ENCODE measurements at regions not wholly inside any gene's neighbourhood (a gene's known extent, or its start where the extent isn't known, plus 50 kb on each side); places are given as distances from the start of the nearest gene placed in this dataset.

DNA sequence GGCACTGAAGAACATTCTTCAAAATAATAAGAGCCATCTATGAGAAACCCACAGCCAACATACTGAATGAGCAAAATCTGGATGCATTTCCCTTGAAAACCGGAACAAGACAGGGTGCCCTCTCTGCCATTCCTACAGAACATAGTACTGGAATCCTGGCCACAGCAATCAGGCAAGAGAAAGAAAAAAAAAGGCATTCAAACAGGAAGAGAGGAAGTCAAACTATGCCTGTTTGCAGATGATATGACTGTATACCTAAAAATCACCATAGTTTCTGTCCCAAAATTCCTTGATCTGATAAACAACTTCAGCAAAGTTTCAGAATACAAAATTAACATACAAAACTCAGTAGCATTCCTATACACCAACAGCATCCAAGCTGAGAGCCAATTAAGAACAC lies 119.5 kb upstream of the PARD3B start:
- no peak for DNase-seq (ENCODE audit: low read depth, low spot score)

DNA sequence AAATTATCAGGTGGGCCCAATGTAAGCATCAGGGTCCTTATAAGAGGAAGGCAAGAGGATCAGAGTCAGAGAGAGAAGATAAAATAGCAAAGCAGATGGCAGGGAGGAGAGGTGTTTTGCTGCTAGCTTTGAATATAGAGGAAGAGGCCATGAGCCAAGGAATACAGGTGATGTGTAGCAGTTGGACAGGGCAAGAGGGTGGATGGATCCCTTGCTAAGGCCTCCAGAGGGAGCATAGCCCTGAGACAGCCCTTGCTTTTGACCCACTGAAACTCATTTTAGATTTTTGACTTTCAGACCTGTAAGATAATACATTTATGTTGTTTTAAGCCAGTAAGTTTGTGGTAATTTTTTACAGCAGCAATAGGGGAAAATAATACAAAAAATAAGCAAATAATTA lies 116.6 kb upstream of the PARD3B start:
- DNase-seq (ENCODE audit: low read depth, low spot score), result no peak

DNA sequence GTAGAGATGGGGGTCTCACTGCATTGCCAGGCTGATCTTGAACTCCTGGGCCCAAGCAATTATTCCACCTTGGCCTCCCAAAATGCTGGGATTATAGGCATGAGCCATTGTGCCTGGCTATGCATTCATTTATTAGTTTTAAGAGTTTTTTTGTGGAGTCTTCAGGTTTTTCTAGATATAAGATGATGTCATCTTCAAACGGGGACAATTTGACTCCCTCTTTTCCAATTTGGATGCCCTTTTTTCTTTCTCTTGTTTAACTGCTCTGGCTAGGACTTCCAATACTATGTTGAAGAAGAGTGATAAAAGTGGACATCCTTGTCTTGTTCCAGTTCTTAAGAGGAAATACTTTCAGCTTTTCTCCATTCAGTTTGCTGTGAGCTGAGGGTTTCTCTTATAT lies 113.7 kb upstream of the PARD3B start:
- DNase-seq (ENCODE audit: low read depth, low spot score), result no peak

DNA sequence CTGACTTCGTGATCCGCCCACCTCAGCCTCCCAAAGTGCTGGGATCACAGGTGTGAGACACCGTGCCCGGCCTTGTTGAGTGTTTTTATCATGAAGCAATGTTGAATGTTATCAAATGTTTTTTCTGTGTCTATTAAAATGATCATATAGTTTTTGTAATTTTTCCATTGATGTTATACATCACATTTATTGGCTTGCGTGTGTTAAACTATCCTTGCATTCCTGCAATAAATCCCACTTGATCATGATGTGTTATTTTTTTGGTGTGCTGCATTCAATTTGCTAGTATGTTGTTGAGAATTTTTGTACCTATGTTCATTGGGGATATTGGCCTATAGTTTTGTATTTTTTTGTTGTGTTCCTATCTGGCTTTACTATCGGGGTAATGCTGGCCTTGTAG lies 113.1 kb upstream of the PARD3B start:
- DNase-seq (ENCODE audit: low read depth, low spot score), result no peak

DNA sequence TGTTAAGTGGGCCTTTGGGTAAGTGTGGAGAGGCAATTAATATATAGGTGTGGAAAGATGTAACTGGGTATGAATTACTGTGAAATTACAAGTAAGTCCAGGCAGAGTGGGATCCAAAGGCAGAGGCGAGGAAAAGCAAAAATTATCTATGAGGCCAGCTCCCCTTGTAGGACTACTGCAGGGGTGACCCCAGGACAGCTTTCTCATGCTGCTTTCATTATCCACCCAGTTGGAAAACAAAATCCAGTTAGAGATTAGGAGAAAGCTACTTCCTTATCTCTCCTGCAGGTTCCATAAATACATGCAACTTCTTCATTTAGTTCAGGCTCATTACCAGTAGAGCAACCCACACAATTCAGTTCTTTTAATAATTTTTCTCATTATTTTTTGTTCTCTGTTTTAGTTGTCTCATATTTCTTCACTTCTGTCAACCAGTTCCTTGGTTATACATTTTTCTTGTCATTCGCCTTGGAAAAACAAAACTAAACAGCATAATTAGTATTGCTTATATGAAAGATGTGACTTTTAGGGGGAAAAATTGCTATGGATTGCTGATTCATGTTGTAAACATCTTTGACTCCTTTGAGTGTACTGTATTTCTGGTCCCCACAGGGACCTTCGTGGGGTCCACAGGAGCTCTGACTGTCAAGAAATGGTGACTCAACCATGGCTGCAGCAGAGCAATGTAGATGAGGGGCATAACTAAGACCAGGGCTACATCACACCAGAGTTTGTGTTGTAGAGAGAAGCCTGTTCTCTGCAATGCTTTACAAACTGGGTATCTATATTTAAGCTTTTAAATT lies 110.4 kb upstream of the PARD3B start:
- no peak for DNase-seq (ENCODE audit: low read depth, low spot score)

DNA sequence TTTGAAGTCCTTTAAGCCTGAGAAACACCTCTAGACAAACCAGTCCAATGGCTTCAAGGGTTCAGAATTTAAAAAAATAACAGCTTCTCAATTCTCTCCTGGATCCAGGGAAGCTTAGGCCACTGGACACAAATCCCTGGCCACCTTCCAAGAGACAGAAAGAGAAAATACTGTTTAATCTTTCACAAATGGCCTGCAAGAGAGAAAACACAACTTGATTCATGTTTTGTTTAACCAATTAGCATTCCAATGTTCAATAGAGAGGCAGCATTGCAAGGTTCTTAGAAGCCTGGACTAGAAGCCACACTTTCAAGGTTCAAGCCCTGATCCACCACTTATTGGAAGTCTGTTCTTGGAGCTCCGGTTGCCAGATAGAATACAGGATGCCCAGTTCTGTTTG lies 109.0 kb upstream of the PARD3B start:
- no peak for DNase-seq (ENCODE audit: low read depth, low spot score)

DNA sequence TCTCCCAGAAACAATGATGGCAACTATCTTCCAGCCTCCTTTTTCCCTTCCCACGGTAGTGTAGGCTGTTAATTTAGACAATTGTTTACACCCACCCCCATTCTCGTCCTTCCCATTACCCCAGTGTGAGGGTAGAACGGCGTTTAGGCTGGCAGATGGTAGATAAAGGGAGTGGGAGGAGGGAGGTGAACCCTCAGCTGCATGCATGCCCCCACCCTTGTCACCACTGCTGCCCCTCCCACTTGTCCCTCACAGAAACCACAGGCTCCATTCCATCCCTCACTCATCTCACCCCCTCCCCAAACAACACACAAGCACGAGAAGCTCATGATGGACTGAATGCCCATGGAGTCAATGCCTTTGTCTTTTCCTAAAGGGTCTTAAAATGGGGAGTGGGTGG lies 107.9 kb upstream of the PARD3B start:
- DNase-seq (ENCODE audit: low read depth, low spot score), result no peak

DNA sequence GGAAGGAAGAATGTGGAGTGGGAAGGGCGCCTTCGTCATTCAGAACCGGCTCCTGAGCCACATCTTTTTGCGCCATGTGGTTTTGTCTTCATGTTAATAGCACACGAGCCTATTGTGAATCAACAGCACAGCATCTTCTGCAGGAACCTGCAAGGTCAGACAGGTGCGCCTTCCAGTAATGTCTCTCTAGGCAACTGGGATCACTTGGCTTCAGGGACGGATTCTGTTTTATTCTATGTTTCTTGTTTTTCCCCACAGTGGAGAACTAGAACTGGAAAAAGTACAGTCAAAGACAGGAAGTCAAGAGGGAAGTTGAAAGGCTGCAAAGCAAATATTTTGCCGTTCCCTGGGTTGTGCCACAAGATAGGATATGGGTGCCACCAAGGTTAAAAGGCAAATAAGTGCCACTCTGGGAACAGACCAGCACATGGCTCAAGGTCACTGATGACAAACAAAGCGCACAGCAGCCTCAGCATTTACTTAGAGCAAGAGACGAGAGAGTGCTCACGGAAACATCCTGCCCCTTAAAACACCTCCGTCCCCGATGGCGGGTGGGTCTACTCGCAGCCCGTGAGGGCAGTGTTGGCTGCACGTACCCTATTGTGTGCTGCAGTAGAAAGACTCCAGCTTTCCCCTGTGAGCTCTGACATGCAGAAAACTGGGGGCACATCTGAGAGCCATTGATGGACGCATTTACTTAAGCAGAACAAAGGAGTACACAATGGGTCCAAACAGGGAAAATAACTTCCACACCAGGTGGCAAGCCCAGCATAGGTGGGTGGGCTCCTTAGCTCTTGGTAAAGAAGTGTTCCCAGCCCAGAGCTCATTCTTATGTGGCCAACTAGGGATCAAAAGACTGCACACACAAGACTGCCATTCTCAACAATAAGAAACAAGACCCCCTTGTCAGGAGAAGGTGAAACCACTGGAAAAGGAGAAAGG lies 107.2 kb upstream of the PARD3B start:
- DNase-seq (ENCODE audit: low read depth, low spot score), result no peak

DNA sequence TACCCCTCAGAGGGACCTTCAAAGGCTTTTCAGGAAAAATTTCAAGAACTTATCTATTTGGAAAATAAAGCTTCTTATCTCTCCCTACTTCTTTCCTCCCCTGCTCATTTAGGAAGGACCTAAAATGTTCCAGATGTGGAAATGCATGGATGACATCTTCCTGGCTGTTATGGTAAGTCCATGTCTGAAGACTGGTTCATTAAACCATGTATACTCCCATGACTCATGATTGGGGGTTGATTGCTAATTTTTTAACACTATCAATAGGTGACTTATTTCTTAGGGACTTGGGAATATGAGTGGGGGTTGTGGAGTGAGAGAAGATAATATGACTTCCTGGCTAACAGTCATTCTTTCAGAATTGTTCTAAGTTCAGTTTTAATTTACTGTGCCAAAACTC lies 104.0 kb upstream of the PARD3B start:
- DNase-seq (ENCODE audit: low read depth, low spot score), result no peak

DNA sequence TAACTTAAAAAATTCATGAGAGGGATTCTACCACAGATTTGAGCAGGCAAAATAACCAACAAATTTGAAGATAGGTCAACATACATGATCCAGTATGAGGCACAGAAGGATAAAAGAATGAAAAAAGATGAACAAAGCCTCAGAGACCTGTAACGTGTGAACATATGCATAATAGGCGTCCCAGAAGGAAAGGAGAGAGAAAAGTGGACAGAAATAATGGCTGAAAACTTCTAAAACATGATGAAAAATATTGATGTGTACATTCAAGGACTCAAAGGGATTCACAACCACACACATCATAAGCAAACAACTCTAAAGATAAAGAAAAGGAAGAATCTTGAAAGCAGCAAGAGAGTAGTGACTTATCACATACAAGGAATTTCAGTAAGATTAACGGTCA lies 100.1 kb upstream of the PARD3B start:
- no peak for DNase-seq (ENCODE audit: low read depth, low spot score)

DNA sequence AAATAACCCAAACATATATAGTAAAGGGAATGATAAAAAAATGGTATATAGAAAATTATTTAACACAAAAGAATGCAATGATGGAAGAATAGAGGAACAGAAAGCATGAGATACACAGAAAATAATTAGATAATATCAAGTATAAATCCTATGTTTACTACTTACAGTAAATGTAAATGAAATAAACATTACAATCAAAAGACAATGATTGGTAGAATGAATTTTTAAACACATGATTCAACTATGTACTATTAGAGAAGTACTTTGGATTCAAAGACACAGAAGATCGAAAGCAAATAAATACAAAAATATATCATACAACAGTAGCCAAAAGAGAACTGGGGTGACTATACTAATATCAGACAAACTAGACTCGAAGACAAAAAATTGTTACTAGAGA lies 97.6 kb upstream of the PARD3B start:
- no peak for DNase-seq (ENCODE audit: low read depth, low spot score)

DNA sequence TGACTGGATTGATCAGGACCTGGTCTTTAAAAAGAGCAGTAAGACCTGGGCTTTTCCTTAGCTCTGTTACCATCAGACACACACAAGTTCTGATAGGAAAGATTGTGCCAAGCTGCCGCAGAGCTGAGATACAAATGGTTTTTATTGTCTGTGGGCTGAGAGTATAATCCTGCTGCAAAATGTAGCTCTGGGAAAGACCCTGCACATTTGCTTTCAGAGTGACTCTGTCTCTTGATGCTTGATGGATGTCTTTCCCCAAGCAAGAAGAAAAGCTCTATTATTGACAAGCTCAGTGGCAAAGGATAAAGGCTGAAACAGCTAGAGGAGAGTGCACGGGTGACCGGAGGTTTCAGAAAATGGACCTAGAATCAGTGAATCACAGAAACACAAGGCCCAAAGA lies 95.3 kb upstream of the PARD3B start:
- no peak for DNase-seq (ENCODE audit: low read depth, low spot score)

DNA sequence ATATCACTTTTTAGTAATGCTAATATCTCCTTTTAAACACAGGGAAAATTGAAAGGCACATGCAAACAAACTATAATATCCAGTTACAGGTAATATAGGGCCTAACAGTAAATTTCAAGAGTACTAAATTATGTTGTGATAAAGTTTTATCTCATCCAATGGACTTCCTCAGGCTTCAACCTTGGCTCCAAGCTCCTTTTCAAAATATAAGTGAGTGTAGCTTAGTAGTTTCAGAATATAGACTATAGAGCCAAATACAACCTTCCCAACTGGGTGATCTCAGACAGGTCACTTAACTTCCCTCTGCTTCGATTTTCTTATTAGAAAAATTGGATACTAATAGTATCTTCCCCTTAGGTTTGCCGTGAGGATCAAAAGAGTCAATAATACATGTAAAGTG lies 93.5 kb upstream of the PARD3B start:
- no peak for DNase-seq (ENCODE audit: low read depth, low spot score)

DNA sequence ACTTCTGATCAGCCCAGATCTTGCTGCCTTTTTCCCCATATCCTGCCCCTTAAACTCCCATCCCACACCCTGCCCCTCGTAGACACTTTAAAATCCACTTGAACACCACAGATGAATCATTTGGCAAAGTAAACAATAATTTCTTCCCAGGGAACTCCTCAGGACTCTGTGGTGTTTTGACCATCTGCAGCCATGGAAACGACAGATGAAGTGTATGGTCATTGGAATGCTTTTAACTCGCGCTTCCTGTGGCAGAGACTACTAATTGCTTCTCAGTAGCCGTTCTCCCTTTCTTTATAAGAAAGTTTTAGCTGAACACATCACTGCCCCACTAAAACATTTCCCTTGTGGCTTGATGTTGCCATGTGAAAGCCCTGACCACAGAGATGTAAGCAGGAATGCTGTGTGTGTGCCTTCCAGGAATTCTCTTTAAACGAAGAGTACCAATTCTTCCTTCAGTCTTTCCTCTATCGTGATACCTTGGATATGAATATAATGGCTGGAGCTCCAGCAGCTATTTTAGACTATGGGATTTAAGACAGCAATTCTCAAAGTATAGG lies 92.7 kb upstream of the PARD3B start:
- no peak for DNase-seq (ENCODE audit: low read depth, low spot score)

DNA sequence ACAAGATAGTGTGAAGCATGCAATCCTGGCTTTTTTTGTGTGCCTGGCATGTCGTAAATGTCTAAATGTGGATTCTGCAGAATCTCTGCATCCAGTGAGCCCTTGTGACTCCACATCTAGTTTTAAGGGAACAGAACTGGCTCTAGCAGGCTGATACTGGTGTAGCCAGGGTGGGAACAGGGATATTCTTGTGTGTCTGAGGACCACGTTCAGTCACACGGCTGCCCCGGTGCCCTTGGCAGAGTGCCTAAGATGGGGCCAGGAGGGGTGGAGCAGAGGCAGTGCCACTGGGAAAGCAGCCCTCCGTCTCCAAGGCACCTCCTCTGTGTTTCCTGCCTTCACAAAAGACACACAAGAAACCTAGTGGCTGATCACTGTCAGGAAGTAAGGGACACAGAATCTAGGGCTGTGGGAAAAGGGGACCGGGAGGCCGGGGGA lies 91.5 kb upstream of the PARD3B start:
- DNase-seq (ENCODE audit: low read depth, low spot score), result no peak

DNA sequence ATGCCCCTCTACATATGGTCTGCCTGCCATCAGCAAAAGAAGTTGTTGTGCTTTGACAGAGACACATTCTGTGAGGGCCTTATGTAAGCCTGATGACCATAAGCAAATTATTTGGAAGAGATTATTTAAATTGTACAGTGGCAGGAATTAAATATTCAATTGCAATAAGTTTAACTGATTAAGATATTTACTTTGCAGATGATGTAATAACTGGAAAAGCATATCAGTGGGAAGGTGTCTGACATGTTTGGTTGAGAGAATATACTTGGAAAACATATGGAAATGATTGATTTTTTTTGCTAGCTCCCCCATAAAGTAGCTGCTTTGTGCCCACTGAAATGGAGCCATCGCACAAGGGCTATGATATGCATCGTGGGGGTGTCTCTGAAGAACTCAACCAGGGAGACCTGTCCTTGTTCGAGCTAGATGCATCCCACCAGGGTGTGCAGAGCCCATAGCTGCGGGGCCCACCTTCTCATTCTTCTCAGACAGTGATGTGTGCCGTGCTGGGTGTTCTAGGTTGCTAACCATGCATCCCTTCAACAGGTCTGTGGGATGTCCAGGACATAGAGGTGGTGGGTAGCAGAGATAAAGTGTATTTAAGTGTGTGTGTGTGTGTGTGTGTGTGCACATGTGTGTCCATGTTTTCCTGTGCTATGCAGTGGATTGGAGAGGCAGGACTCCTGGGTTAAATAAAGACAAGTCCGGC lies 90.4 kb upstream of the PARD3B start:
- DNase-seq (ENCODE audit: low read depth, low spot score), result no peak

DNA sequence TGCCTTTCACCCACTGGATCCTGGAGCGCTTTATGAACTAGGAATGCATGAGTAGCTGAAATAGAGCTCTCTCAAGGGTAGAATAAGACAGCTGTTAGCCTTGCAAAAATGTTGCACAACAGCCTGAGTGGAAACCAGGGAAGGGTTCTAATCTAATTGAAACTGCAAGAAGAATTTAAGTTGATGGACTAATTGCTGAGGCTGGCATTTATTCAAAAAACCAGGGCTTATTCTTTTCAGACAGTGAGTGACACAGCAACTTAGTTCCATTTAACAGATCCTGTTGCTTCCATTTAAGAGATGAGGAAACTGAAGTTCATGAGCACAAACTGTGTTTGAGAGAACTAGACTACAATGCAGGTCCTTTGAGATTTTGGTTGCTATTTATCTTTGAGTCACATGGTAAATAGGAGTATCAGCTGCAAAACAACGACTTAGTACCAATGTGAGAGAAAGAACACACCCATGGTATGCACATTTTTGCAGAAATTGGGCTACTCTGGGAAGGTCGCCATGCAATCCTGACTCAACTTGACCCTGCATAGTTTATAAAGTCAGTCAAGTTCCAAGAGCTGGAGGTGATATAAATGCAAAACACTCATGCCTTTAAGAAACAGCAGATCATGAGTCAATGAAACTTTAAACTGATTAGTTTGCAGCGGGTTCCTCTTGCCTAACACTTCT lies 76.4 kb upstream of the PARD3B start:
- DNase-seq (ENCODE audit: low read depth, low spot score), result no peak

DNA sequence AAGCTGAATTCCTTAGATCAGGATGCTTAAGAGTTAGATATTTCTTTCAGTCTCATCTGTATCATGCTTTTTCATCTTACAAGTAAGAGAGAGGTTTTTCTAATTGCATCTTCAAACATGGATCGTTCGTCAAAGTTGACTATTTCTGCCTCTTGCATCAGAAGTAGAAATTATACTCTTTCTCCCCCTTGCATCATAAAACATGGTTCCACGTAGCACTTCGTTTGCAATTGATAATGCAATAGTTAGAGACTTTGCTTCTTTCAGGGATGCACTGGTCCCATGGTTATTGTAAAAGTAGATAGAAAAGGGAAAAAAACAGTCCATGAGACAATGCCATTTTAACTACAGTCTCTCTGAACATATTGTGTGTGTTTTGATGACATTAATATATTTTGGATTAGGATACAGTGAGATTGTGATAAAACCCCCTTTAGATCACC lies 75.1 kb upstream of the PARD3B start:
- no peak for DNase-seq (ENCODE audit: low read depth, low spot score)

DNA sequence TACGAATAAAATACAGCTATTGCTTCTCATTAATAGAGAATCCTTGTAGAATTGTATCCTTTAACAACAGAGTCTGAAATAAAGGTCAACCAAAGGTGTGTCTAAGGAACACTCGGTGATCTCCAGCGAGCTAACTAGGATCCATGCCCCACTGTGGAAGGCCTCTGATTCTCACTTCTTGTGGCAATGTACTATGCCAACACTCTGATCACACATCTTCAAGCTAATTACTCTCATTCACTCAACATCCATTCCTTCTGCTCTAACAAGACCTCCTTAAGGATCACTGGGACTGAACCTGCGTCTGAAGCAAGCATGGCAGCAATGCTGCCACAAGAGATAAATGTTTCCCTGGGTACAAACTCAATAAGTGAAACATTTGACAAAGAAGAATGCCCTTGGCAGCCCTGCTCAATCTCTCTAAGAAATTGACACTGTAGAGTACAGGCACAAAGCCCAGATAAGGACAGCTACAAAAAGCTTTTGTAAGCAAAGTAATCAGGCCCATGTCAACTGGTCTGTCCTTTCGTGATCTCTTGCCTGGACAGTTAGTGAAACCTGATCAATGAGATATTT lies 74.6 kb upstream of the PARD3B start:
- no peak for DNase-seq (ENCODE audit: low read depth, low spot score)

DNA sequence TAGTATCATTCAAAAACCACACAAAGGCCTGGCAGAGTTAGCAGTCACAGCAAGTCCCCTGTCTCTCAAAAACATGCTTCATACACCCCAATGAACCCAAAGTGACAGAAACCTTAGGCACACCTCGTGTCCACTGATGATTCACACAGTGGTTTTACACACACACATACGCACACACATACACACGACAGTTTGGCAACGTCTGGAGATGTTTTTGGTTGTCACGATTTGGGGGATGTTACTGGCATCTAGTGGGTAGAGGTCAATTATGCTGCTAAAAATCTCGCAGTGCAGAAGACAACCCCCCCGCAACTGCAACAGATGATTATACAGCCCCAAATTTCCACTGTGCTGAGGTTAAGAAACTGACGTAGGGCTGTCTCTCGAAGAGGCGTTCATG lies 72.9 kb upstream of the PARD3B start:
- no peak for DNase-seq (ENCODE audit: low read depth, low spot score)

DNA sequence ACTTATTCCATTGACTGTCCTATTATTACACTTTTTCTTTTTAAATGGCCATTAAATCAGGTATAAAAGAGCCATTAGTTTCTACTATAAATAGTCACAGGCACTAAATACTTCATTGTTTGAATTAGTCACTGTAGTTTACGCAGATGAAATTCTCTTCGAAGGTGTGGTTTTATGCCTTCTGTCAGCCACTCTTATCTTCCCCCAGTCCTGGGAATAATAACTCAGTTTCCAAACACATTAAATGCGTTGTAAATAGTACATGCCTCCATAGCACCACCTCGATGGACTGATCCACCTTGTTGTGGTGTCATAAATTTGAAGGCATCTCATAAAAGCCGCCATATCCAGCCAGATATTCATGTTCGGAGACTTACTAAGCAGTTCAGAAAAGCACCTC lies 72.1 kb upstream of the PARD3B start:
- no peak for DNase-seq (ENCODE audit: low read depth, low spot score)

Measured in activated naive CD8-positive, alpha-beta T cell treated with anti-CD3 and anti-CD28 coated beads, Interleukin-2, amount 50 U/mL, for 16 hours (primary cell).